RPMI8226 (cell line): ENCODE measurements at regions not wholly inside any gene's neighbourhood (a gene's known extent, or its start where the extent isn't known, plus 50 kb on each side); places are given as distances from the start of the nearest gene placed in this dataset.

ENCODE experiments used
- DNase-seq: peaks from one replicate; pipeline ENCODE4 v3.0.0-alpha.2; 2015

GRCh38 chr6:95660544-95660943 lies 83.2 kb downstream of the MANEA start:
- no peak for DNase-seq

GRCh38 chr6:95670011-95670463 lies 92.7 kb downstream of the MANEA start:
- no peak for DNase-seq

GRCh38 chr6:95676011-95676628 lies 98.8 kb downstream of the MANEA start:
- DNase-seq, result no peak

- no peak for DNase-seq
Observed at GRCh38 chr6:95679981-95680380, 102.6 kb downstream of the MANEA start.

GRCh38 chr6:95681736-95682135 lies 104.4 kb downstream of the MANEA start:
- DNase-seq, result no peak

GRCh38 chr6:95682476-95682875 lies 105.1 kb downstream of the MANEA start:
- DNase-seq, result no peak

- no peak for DNase-seq
Observed at GRCh38 chr6:95685822-95686221, 108.5 kb downstream of the MANEA start.

- no peak for DNase-seq
Observed at GRCh38 chr6:95686272-95686671, 108.9 kb downstream of the MANEA start.

GRCh38 chr6:95686895-95687294 lies 109.6 kb downstream of the MANEA start:
- no peak for DNase-seq

- DNase-seq, result no peak
Observed at GRCh38 chr6:95687839-95688238, 110.5 kb downstream of the MANEA start.

GRCh38 chr6:95690328-95690727 lies 113.0 kb downstream of the MANEA start:
- DNase-seq, result peak; percentile 10

- DNase-seq, result no peak
Observed at GRCh38 chr6:95693108-95693507, 115.8 kb downstream of the MANEA start.

GRCh38 chr6:95698271-95698670 lies 120.9 kb downstream of the MANEA start:
- DNase-seq, result no peak

- DNase-seq, result no peak
Observed at GRCh38 chr6:95723638-95724037, 146.3 kb downstream of the MANEA start.

- DNase-seq, result no peak
Observed at GRCh38 chr6:95725344-95725743, 148.0 kb downstream of the MANEA start.

GRCh38 chr6:95740157-95740556 lies 162.8 kb downstream of the MANEA start:
- no peak for DNase-seq

- no peak for DNase-seq
Observed at GRCh38 chr6:95741045-95741444, 163.7 kb downstream of the MANEA start.

GRCh38 chr6:95742767-95743289 lies 165.5 kb downstream of the MANEA start:
- DNase-seq, result no peak

GRCh38 chr6:95743591-95743990 lies 166.3 kb downstream of the MANEA start:
- no peak for DNase-seq

GRCh38 chr6:95758236-95759069 lies 181.1 kb downstream of the MANEA start:
- DNase-seq, result peak; percentile 2

GRCh38 chr6:95767897-95768463 lies 190.6 kb downstream of the MANEA start:
- DNase-seq, result no peak

GRCh38 chr6:95768539-95768938 lies 191.2 kb downstream of the MANEA start:
- no peak for DNase-seq

- no peak for DNase-seq
Observed at GRCh38 chr6:95777338-95777737, 200.0 kb downstream of the MANEA start.

GRCh38 chr6:95780037-95780436 lies 202.7 kb downstream of the MANEA start:
- no peak for DNase-seq
